ENCODE measurements at regions not wholly inside any gene's neighbourhood (a gene's known extent, or its start where the extent isn't known, plus 50 kb on each side); places are given as distances from the start of the nearest gene placed in this dataset.

DNA sequence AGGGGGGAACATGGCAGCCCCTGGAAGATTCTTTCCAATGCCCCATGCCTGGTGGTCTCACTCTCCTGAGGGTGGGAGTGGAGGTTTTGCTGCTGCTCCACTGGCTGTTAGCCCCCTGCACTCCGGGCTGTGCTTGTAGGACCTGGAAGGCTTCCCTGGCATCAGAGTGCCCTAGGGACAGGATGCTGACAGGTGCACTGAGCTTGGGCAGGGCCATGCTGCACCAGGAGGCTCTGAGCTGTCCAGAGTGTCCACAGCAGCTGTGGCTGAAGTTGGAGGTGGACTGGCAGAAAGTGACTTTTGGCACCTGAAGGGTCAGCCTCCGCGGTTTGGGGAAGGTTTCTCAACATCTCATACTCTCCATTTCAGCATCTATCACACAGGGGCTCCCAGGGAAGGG is 249.1 kb downstream of the GADD45G start:
- no peak for TF ChIP-seq EP300 (IDR thresholded peaks at IDR 0.05; ENCODE audit: low read depth)
- TF ChIP-seq, protein P1, sequence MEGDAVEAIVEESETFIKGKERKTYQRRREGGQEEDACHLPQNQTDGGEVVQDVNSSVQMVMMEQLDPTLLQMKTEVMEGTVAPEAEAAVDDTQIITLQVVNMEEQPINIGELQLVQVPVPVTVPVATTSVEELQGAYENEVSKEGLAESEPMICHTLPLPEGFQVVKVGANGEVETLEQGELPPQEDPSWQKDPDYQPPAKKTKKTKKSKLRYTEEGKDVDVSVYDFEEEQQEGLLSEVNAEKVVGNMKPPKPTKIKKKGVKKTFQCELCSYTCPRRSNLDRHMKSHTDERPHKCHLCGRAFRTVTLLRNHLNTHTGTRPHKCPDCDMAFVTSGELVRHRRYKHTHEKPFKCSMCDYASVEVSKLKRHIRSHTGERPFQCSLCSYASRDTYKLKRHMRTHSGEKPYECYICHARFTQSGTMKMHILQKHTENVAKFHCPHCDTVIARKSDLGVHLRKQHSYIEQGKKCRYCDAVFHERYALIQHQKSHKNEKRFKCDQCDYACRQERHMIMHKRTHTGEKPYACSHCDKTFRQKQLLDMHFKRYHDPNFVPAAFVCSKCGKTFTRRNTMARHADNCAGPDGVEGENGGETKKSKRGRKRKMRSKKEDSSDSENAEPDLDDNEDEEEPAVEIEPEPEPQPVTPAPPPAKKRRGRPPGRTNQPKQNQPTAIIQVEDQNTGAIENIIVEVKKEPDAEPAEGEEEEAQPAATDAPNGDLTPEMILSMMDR (IDR thresholded peaks at IDR 0.05) = no peak
- TF ChIP-seq POLR2A (IDR thresholded peaks at IDR 0.05) = no peak
